ENCODE measurements at regions not wholly inside any gene's neighbourhood (a gene's known extent, or its start where the extent isn't known, plus 50 kb on each side); places are given as distances from the start of the nearest gene placed in this dataset.
"Not testable (repeated sequence)": the region's sequence is repeated elsewhere in the genome, so short reads cannot be mapped to it uniquely, and the experiment has no call there.

- DNase-seq, result not testable (repeated sequence)
Measured at GRCh38 chr17:20917610-20918306, 125.1 kb downstream of the USP22 start.

GRCh38 chr17:20920095-20920814 is 122.6 kb downstream of the USP22 start:
- DNase-seq, result no peak

- DNase-seq, result no peak
Measured at GRCh38 chr17:20920815-20921199, 122.0 kb downstream of the USP22 start.

- no peak for DNase-seq
Measured at GRCh38 chr17:20922128-20922670, 120.6 kb downstream of the USP22 start.

DNA sequence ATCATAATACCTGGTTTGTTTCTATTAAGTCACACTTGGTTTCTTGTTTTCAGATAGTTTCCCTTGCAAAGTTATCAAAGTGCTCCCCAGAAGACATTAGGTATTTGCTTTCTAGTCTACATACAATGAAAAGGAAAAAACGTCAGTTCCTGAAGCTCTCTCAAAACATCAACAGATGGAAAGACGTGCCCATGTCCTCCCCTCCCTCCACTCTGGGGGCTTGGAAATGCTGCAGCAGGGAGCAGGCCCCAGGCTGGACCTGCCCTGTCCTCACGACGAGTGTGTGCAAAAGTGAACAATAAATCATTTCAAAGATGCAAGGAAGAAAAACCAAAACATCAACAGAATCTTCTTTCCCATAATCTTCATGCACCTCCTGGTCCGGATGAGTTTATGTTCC is 118.5 kb downstream of the USP22 start:
- no peak for DNase-seq

GRCh38 chr17:20925091-20925490 is 117.7 kb downstream of the USP22 start:
- DNase-seq, result no peak

DNA sequence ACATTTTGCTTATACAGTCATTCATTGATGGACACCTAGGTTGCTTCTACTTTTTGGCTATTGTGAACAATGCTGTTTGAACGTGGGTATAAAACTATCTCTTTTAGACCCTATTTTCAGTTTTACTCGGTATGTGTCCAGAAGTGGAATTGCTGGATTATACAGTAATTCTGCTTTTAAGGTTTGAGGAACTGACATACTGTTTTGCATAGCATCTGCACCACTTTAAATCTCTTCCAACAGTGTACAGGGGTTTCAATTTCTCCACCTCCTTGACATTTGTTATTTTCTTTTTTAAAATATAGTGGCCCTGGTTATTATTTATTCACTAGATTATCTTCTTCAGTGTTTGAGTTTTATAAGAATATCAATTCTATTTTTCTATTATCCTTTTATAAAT is 116.9 kb downstream of the USP22 start:
- no peak for DNase-seq

- no peak for DNase-seq
Measured at GRCh38 chr17:20926532-20926931, 116.3 kb downstream of the USP22 start.

DNA sequence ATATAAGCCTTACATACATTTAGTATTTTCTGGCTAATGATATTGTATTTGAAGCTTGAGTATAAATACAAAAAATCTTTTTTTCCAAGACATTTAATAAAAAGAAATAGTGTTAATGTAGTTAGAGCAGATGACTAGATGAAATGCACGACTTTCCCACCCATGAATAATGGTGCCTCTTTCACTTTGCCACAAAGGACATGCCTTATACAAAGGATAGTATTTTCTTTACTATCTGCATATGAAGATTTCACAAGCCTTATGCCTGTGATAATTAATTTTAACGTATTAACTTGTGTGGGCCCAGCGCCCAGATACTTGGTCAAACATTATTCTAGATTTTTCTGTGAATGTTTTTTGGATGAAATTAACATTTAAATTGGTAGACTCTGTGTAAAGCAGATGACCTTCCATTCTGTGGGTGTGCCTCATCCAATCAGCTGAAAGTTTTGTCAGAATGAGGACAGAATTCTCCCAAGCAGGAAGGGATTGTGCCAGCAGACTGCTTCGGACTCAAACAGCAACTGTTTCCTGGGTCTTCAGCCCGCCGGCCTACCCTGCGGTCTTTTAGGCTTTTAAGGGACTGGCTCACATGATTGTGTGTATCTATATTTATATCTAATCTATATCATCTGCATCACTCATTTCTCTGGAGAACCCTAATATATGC is 115.4 kb downstream of the USP22 start:
- no peak for DNase-seq

DNA sequence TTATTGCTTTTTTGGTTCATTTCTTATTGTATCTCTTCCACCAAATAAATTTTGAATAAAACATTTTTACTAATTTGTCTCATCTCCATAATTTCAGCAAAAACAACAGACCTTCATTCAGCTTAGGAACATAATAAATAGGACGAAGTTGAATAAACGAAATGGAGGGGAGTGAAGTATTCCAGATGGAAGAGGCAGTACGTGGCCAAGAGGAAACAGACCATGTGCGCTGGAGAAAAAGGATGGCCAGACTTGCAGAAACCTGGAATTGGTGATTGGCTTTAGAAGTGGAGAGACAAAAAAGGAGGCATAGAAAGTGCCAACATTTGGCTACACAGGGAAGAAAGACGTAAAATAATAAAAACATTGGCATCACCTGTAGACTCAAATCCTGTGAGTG is 113.5 kb downstream of the USP22 start:
- no peak for DNase-seq

DNA sequence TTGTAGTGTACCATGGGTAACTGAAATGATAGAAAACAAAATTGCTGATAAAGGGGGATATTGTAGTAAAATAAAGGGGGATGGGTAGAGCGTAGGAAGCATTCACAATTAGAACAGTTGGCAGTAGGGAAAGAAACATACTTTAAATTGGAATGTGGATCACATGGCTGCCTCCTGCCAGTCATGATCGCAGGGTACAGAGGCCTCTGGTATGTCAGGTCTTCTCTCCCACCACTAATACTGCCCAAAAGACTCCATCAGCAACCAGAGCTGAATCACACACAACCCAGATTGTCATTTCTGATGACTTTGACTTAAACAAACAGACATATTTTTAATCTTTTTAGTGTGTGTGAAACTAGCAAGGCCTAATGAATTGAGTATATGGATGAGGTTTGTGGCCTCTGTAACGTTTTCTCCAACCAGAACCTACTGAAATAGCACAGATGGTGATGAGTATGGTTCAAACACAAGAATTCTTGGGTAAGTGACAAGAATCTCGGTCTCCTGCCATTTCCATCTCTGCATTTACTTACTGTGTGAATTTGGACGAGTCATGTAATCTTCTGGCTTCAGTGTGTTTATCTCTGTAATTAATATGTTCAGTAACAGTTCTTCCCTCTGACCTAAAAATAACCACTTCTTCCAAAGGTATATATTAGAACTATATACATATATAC is 112.6 kb downstream of the USP22 start:
- DNase-seq, result no peak

GRCh38 chr17:20933040-20933439 is 109.8 kb downstream of the USP22 start:
- not testable (repeated sequence) for DNase-seq

- DNase-seq, result no peak
Measured at GRCh38 chr17:20934288-20934687, 108.5 kb downstream of the USP22 start.

DNA sequence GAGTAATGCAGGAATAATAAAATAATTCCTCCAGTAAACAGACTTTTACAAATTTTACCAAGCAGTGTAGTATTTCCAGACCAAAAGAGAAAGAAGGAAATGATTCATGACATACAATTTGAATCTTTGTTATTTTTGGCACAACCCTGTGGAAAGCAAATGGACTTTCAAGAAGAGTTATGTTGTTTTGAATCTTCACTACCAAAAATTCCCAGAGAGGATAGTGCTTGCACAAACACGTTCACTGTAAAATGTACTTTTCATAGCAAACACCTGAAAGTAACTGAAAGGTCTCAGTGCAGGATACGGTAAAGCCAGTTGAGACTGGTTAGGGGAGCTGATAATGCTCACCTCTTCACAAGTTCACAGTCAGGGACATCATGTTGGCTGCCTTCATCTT is 107.1 kb downstream of the USP22 start:
- no peak for DNase-seq

DNA sequence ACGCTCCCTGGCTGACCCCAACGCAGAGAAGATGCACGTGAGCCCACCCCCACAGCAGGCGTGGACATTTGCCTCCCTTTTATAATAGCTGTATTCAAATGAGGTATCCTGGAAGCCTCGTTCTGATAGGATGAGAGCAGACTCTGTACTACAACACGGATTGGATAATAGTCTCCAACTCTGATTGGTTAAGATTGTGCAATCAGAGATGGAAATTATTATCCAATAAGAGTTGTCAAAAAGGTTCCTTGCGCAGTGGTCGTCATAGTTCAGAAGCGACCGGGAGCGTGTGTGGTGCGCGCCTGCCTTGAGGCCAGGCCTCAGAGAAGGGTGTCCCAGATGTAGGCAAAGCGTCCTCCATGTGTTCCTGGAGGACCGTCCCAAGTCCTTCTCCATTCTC is 104.6 kb downstream of the USP22 start:
- no peak for DNase-seq

DNA sequence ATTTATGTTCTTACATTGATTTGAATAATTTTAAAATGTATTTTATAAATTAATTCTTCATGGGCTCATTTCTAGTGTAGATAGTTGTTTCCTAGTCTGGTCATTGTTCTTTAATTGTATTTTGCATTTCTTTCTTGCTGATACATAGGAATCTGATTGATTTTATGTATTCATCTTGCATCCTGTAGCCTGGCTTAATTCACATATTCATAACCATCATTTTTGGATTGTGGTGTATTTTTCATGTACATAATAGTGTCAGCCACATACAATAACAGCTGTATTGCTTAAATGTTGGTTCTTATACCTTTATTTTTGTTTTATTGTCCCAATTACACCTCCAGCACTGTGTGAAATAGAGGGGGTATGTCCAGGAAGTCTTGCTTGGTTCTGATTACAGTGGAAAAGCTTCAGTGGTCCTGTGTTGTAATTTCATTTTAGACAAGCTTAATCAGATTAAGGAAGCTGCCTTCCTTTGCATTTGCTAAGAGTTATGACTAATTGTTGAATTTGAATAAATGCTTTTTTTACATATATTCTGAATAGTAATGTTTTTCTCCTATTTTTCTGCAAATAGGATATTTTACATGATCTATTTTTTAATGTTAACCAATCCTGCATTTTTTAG is 103.7 kb downstream of the USP22 start:
- no peak for DNase-seq

DNA sequence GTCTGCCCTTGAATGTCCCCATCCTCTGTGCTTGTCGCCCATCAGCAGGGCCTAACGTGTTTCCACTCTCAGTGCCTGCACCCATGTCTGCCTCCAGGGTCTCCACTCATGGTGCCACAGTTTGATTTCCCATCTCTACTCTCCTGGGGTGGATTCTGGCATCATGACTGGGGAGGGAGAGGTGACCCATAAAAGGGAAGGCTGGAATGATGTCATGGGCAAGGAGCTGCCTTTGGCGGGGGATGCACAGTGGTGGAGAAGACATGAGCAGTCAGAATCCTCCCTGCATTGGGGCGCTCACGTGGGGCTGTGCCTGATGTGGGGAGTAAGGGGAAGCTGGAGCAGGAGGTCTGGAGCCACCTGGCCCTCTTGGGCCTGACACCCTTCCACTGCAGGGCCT is 100.9 kb downstream of the USP22 start:
- no peak for DNase-seq

GRCh38 chr17:20944014-20944865 is 98.6 kb downstream of the USP22 start:
- DNase-seq, result peak; percentile 6

- DNase-seq, result not testable (repeated sequence)
Measured at GRCh38 chr17:20947708-20948107, 95.1 kb downstream of the USP22 start.

DNA sequence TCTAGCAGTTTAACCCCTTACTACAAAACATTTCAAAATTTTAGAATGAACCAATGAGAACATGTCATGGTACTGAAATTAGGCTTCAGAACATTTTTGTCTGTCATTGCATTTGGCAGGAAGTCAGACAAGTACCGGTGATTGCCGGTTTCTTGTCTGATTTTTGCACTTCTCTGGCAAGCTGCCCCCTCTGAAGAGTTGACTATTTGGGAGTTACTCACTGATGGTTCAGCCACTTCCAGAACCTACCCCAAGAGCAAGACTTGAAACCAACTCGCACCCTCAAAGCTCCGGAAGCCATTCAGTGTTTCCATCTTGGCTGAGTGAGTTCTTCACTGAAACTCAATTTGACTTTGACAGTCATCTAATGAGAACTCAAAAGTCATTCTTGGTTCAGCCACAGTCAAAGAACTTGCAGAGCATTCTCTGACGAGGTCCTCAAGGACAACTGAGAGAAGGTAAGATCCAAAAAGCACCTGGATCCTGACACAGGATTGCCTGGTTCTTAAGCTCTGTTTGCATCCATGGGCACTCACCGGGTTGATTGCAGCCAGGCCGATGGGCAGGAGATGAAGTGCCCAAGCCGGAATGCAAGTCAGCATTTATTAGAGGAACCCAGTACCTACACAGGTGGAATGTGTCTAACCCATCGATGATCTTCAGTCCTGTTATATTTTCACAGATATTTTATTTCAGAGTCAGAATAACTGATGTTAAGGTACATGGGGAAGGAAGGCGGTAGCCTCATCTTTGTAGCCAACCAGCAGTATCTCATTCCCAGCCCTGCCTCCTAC is 93.6 kb downstream of the USP22 start:
- no peak for DNase-seq

Measured in DMS79 treated with DMSO at 0.1 percent for 48 hours (cell line).